ENCODE measurements at regions not wholly inside any gene's neighbourhood (a gene's known extent, or its start where the extent isn't known, plus 50 kb on each side); places are given as distances from the start of the nearest gene placed in this dataset.
"Not testable (repeated sequence)": the region's sequence is repeated elsewhere in the genome, so short reads cannot be mapped to it uniquely, and the experiment has no call there.

- Mint-ChIP-seq H3K36me3 (ENCODE audit: low read depth) (no peaks in the 10 kb centered on the region), H3K27me3 (no peaks in the 10 kb centered on the region), H3K9me3 (peaks cover 8% of the 10 kb centered on the region), H3K27ac (no peak overlapping the region), H3K4me1 (no peaks in the 10 kb centered on the region), H3K4me3 (no peak overlapping the region)
- no peak for ATAC-seq (replicated peaks)
Observed at GRCh38 chr13:88217372-88217771, 546.2 kb downstream of the SLITRK5 start.

DNA sequence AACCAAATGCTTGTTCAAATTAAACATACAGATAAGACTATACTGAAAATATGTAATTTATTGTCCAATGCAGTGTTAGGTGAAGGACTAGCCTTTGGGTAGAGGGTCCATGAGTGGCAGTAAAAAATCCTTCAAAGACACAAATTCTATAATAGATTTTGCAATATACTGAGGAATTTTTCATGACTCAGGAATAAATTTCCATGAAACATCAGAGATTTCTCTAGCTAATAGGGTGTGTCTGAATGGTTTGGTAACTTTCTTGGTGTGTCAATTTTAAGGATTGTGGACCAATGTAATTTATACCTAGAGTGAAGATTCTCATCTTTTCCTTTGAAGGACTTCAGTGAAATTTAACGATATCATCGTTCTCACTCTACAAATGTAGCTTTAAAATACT is 546.7 kb downstream of the SLITRK5 start:
- Mint-ChIP-seq H3K4me1 (no peaks in the 10 kb centered on the region), H3K9me3 (peaks cover 8% of the 10 kb centered on the region), H3K27ac (no peak overlapping the region), H3K27me3 (no peaks in the 10 kb centered on the region), H3K36me3 (ENCODE audit: low read depth) (no peaks in the 10 kb centered on the region), H3K4me3 (no peak overlapping the region)
- ATAC-seq (replicated peaks) = no peak

- H3K4me1 Mint-ChIP-seq = no peaks in the 10 kb centered on the region
- peaks cover 17% of the 10 kb centered on the region for H3K9me3 Mint-ChIP-seq
- H3K27me3 Mint-ChIP-seq = no peaks in the 10 kb centered on the region
- no peak overlapping the region for H3K4me3 Mint-ChIP-seq
- ATAC-seq (replicated peaks) = no peak
- H3K36me3 Mint-ChIP-seq (ENCODE audit: low read depth) = no peaks in the 10 kb centered on the region
- H3K27ac Mint-ChIP-seq = no peak overlapping the region
Observed at GRCh38 chr13:88223958-88224357, 552.8 kb downstream of the SLITRK5 start.

GRCh38 chr13:88235441-88235840 is 564.3 kb downstream of the SLITRK5 start:
- no peaks in the 10 kb centered on the region for H3K4me1 Mint-ChIP-seq
- no peak overlapping the region for H3K4me3 Mint-ChIP-seq
- no peaks in the 10 kb centered on the region for H3K9me3 Mint-ChIP-seq
- H3K27me3 Mint-ChIP-seq = no peaks in the 10 kb centered on the region
- ATAC-seq (replicated peaks) = no peak
- no peaks in the 10 kb centered on the region for H3K36me3 Mint-ChIP-seq (ENCODE audit: low read depth)
- no peak overlapping the region for H3K27ac Mint-ChIP-seq

DNA sequence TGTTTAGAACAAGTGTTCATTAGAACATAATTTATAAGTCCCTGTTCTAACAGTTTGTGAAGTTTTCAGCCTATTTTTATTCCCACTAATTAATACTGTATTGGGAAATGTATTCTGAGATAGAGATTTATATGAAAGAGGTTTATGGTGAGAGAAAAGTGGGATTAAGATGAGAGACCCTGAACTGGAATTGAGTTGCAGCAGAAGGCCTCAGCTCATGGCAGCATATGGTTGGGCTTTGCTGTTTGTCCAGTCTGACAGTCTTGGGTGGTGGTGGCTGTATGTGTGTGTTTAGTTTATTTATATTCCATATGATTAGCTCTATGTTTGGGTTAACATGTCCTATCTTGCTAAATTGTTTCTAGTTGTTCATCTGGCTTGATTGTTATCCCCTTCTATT is 575.1 kb downstream of the SLITRK5 start:
- no peak overlapping the region for H3K27ac Mint-ChIP-seq
- no peak for ATAC-seq (replicated peaks)
- H3K4me1 Mint-ChIP-seq = no peaks in the 10 kb centered on the region
- H3K36me3 Mint-ChIP-seq (ENCODE audit: low read depth) = no peaks in the 10 kb centered on the region
- no peak overlapping the region for H3K4me3 Mint-ChIP-seq
- peaks cover 15% of the 10 kb centered on the region for H3K9me3 Mint-ChIP-seq
- no peaks in the 10 kb centered on the region for H3K27me3 Mint-ChIP-seq

DNA sequence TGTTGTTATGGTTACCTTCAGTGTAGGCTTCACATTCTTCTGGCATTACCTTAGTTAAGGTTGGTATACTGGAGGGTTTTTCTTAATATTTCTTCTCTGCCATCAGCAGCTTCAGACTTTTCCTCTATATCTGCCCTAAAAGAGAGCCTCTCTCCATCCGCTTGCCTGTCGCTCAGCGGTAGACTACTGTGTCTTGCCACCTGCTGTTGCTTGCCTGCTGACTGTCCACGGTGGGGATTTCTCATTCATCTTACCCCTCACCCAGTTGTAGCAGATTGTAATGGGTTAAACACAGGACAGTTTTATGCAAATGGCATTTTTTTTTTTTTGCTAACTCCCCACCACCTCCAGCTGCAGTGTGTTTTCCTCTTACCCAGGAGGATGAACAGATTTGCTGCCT is 577.2 kb downstream of the SLITRK5 start:
- Mint-ChIP-seq H3K27ac (no peak overlapping the region), H3K4me1 (no peaks in the 10 kb centered on the region), H3K27me3 (no peaks in the 10 kb centered on the region), H3K36me3 (ENCODE audit: low read depth) (no peaks in the 10 kb centered on the region), H3K9me3 (peaks cover 19% of the 10 kb centered on the region), H3K4me3 (no peak overlapping the region)
- ATAC-seq (replicated peaks) = no peak

DNA sequence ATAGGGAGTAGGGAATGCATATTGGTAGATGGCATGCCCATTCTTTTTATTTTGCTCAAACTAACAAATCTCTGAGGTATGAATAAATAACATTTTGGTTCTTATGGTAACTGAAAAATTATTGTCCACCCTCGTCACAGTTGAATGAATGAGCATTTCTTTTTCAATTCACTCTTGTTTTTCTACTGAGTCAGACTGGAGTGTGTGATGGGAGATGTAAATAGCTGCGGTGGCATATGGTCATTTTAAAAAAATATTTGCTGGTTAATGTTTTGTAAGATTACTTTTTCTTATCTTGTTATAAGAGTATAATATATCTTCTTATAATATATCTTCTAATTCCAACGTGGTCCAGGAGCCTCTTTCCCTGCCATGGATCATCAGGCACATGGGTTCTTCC is 586.5 kb downstream of the SLITRK5 start:
- Mint-ChIP-seq H3K27ac (no peak overlapping the region), H3K9me3 (peaks cover 19% of the 10 kb centered on the region), H3K36me3 (ENCODE audit: low read depth) (no peaks in the 10 kb centered on the region), H3K4me3 (no peak overlapping the region), H3K4me1 (no peaks in the 10 kb centered on the region), H3K27me3 (no peaks in the 10 kb centered on the region)
- no peak for ATAC-seq (replicated peaks)

GRCh38 chr13:88263808-88264207 is 592.6 kb downstream of the SLITRK5 start:
- Mint-ChIP-seq H3K4me3 (no peak overlapping the region), H3K27me3 (no peaks in the 10 kb centered on the region), H3K27ac (no peak overlapping the region), H3K9me3 (peaks cover 11% of the 10 kb centered on the region), H3K4me1 (no peaks in the 10 kb centered on the region), H3K36me3 (ENCODE audit: low read depth) (no peaks in the 10 kb centered on the region)
- ATAC-seq (replicated peaks) = no peak

DNA sequence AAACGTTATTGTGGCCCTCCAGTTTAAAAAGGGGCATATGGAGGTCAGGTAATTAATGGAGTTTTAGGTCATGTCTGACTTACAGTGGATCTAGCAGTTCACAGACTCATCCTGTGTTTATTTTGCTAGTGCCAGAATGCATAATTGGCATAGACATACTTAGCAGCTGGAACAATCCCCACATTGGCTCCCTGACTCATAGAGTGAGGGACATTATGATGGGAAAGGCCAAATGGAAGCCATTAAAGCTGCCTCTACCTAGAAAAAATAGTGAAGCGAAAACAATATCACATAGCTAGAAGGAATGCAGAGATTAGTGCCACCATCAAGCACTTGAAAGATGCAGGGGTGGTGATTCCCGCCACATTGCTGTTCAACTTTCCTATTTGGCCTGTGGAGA is 610.7 kb downstream of the SLITRK5 start:
- no peaks in the 10 kb centered on the region for H3K4me1 Mint-ChIP-seq
- no peak for ATAC-seq (replicated peaks)
- H3K27me3 Mint-ChIP-seq = no peaks in the 10 kb centered on the region
- H3K36me3 Mint-ChIP-seq (ENCODE audit: low read depth) = no peaks in the 10 kb centered on the region
- no peak overlapping the region for H3K27ac Mint-ChIP-seq
- no peak overlapping the region for H3K4me3 Mint-ChIP-seq
- H3K9me3 Mint-ChIP-seq = peaks cover 16% of the 10 kb centered on the region

DNA sequence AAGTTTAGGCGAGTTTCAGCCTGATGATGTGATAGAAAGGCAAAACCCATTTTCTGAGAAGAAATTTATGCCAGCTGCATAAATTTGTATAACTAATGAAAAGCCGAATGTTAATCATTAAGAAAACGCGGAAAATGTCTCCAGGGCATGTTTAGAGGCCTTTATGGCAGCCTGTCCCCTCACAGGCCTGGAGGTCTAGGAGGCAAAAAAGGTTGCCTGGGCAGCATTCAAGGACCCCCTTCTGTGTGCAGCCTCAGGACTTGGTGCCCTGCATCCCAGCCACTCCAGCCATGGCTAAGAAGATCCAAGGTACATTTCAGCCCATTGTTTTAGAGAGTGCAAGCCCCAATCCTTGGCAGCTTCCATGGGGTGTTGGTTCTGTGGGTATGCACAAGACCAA is 614.2 kb downstream of the SLITRK5 start:
- no peak for ATAC-seq (replicated peaks)
- H3K36me3 Mint-ChIP-seq (ENCODE audit: low read depth) = no peaks in the 10 kb centered on the region
- H3K27ac Mint-ChIP-seq = no peak overlapping the region
- H3K27me3 Mint-ChIP-seq = no peaks in the 10 kb centered on the region
- H3K9me3 Mint-ChIP-seq = peaks cover 22% of the 10 kb centered on the region
- no peaks in the 10 kb centered on the region for H3K4me1 Mint-ChIP-seq
- no peak overlapping the region for H3K4me3 Mint-ChIP-seq

- no peak overlapping the region for H3K27ac Mint-ChIP-seq
- H3K27me3 Mint-ChIP-seq = no peaks in the 10 kb centered on the region
- no peaks in the 10 kb centered on the region for H3K4me1 Mint-ChIP-seq
- H3K36me3 Mint-ChIP-seq (ENCODE audit: low read depth) = no peaks in the 10 kb centered on the region
- peaks cover 19% of the 10 kb centered on the region for H3K9me3 Mint-ChIP-seq
- no peak for ATAC-seq (replicated peaks)
- H3K4me3 Mint-ChIP-seq = no peak overlapping the region
Observed at GRCh38 chr13:88288326-88288725, 617.2 kb downstream of the SLITRK5 start.

- not testable (repeated sequence) for H3K9me3 Mint-ChIP-seq; H3K27me3 Mint-ChIP-seq; H3K27ac Mint-ChIP-seq; H3K4me3 Mint-ChIP-seq; H3K36me3 Mint-ChIP-seq (ENCODE audit: low read depth); H3K4me1 Mint-ChIP-seq; ATAC-seq (replicated peaks)
Observed at GRCh38 chr13:88291731-88292130, 620.6 kb downstream of the SLITRK5 start.

GRCh38 chr13:88294368-88294767 is 623.2 kb downstream of the SLITRK5 start:
- Mint-ChIP-seq H3K27ac (no peak overlapping the region), H3K36me3 (ENCODE audit: low read depth) (no peaks in the 10 kb centered on the region), H3K4me1 (no peaks in the 10 kb centered on the region), H3K4me3 (no peak overlapping the region), H3K9me3 (peaks cover 2% of the 10 kb centered on the region), H3K27me3 (no peaks in the 10 kb centered on the region)
- no peak for ATAC-seq (replicated peaks)

- no peaks in the 10 kb centered on the region for H3K27me3 Mint-ChIP-seq
Observed at GRCh38 chr13:88303157-88303556, 632.0 kb downstream of the SLITRK5 start.

DNA sequence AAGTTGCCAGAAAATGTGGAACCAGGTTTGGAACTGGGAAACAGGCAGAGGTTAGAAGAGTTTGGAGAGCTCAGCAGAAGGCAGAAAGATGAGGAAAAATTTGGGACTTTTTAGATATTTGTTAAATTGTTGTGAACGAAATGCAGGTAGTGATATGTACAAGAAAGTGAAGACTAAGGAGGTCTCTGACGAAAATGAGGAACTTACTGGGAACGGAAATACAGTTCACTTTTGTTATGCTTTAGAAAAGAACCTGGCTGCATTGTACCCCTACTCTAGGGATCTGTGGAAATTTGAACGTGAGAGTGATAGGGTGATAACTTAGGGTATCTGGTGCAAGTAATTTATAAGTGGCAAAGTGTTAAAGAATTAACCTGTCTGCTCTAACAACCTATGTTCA is 632.4 kb downstream of the SLITRK5 start:
- no peak overlapping the region for H3K4me3 Mint-ChIP-seq

More at GRCh38 chr13:88303157-88303556, 632.0 kb downstream of the SLITRK5 start:
- Mint-ChIP-seq H3K9me3 (peaks cover 19% of the 10 kb centered on the region), H3K36me3 (ENCODE audit: low read depth) (no peaks in the 10 kb centered on the region), H3K4me3 (no peak overlapping the region), H3K27ac (no peak overlapping the region), H3K4me1 (no peaks in the 10 kb centered on the region)
- no peak for ATAC-seq (replicated peaks)

GRCh38 chr13:88314496-88314895 is 643.3 kb downstream of the SLITRK5 start:
- no peak for ATAC-seq (replicated peaks)
- H3K4me3 Mint-ChIP-seq = no peak overlapping the region
- H3K27ac Mint-ChIP-seq = no peak overlapping the region
- H3K9me3 Mint-ChIP-seq = no peaks in the 10 kb centered on the region
- H3K36me3 Mint-ChIP-seq (ENCODE audit: low read depth) = no peaks in the 10 kb centered on the region
- H3K4me1 Mint-ChIP-seq = no peaks in the 10 kb centered on the region
- H3K27me3 Mint-ChIP-seq = no peaks in the 10 kb centered on the region

More for the DNA sequence above, 632.4 kb downstream of the SLITRK5 start:
- no peaks in the 10 kb centered on the region for H3K4me1 Mint-ChIP-seq
- ATAC-seq (replicated peaks) = no peak
- H3K27me3 Mint-ChIP-seq = no peaks in the 10 kb centered on the region
- no peak overlapping the region for H3K27ac Mint-ChIP-seq
- H3K9me3 Mint-ChIP-seq = peaks cover 19% of the 10 kb centered on the region
- no peaks in the 10 kb centered on the region for H3K36me3 Mint-ChIP-seq (ENCODE audit: low read depth)

Data from activated T-helper 17 cell treated with anti-CD3 and anti-CD28 coated beads, Interleukin-2, amount 50 U/mL, for 72 hours (primary cell).